NCI-H128 (cell line): ENCODE measurements at regions not wholly inside any gene's neighbourhood (a gene's known extent, or its start where the extent isn't known, plus 50 kb on each side); places are given as distances from the start of the nearest gene placed in this dataset.

Experiments
- DNase-seq: peaks from one replicate; lab custom pipeline; 2025; ENCODE audit not compliant: unreplicated experiment; lab: John Stamatoyannopoulos, UW

DNA sequence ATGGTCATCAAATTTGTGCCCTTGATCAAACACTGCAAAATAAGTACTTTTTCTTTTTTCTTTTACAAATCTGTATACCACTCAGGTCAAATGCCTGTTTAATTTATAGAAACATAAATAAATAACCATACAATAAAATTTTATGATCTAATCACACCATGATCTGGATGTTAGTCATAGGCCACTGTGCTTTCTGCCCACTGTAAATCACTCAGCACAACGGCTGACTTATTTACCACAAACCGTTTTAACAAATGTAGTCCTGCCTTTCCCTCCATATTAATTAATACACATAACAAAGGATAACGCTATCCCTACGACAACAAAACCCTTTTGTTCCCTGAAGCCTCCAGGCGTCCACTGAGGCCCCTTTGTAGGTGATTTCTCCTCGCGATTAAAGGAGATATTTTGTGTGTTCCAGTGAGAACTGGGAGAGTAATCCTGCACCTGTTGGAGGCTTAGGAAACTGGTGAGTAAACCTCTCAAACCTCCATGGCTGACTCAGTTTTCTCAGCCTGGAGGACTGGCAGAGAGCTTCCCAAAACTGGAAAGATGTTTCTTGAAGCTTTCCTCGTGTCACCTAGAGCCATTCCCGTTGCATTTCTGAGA lies 477.1 kb upstream of the SGCG start:
- DNase-seq, result no peak

DNA sequence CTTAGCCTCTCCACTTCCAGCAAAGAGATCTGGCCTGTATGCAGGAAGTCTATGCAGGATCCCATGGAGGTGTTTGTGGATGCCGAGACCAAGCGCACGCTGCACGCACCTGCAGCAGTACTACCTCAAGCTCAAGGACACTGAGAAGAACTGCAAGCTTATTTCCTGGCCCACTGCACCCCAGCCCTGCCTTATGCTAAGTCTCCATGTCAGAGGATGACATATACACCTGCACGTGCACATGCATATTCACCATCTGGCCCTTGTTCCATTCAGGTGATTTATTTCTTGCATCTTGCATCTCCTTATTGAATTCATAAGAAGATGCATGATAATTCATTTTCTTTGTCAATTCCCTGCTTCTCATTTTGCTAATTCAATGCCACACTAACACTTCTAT lies 472.8 kb upstream of the SGCG start:
- DNase-seq, result no peak

DNA sequence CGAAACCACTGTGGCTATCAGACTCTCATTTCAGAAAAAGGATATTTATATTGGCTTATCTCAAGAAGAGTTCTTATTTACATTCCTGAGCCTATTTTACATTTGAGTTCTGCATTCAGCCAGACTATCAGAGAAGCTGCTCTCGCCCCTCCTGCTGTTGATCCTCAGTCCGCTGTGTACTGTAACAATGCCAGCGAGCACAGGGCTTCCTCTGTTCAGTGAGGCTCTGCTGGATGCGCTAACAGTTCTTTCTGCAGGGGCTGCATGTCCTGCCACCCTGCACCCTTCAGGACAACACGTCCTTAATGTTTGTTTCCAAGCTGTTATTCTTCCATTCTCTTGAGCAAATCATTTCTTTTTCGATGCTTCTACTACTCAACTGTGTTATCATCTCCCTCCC lies 463.7 kb upstream of the SGCG start:
- DNase-seq, result no peak

DNA sequence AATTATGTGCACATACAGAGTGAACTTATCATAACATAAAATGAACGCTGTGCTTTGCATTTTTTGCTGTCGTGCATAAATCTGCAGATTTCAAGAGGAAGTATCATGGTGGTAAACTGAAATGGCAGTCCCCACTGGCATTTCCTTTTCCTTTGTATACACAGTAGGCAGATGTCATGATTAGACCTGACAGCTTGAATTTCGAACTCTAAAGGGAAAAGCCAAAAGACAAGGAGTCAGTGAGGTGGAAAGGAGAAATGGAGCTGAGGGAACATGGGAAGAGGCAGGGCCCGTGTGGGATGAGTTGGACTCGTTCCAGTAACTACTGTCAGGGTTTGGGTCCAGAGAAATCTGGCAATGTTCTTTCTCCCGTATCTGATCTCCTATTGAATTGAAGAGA lies 454.1 kb upstream of the SGCG start:
- no peak for DNase-seq

DNA sequence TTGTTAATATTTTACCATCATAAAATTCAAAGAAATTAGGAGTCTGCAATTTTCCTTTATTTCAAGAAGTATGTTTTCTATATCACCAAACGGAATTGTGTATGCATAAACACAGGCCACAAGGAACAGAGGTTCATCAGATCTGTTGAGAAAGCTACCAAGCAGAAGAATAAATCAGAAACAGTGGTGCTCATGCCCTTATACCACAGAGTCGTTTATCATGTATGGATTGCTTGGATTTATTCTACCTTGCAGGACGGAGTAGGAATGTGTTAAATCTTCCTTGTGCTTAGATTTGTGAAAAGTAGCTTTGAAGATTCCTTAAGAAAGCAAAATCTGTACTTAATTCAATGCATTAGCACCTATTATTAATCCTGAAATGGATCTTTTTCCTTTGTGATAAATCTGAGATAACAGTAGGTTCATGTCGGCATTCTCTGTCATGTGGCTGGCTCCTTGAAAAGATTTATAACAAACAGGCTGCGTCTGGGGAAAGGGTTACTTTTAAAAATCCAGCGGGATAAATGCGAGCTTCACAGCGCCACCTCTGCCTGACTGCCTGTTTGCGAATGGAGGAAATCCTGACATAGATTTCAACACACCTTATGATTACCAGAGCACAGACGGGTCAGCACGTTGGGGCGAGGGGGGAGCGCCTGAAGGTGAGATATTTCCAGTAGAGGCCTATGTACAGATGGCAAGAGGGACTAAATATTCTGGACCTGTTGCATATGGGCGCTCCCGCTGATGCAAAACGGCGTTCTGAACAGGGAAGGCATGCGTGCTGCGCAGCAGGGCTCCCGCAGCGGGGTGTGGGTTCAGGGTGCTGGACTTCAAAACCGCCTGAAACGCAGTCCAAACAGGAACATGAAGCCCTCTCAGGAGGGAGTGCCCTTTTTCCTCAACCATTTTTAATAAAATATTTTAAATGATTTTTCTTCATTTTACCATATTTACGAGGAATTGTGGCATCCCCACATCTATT lies 445.5 kb upstream of the SGCG start:
- DNase-seq, result no peak

DNA sequence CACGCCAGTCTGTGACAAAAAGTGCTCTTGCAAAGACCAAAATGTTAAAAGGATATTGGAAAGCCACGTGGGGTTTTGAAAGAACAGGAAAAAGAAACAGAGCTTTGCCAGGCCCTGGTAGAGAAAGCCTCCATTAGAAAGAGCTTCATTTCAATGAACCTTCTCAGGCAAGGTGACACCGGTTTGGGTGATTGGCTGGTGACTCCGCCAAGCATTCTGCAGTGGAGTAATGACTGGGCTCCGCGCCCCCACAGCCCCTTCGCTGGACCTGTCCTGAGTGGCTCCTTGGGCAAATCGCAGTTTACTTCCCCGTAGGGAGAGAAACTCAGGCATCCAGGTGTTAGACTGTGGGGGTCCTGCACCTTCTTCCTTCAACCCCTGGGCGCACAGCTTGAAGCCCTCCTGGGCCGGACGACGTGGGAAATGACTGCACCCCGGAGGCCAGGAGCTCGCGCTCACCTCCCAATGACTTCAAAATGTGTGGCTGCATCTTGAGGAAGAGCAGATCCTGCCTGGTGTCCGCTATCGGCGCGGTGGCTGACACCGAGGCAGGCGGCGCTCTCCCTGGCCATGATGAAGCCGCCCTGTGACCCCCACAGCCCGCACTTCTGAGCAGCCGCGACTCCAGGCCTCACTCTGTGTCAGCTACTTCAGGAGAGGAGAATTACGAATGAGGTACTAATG lies 444.6 kb upstream of the SGCG start:
- no peak for DNase-seq

DNA sequence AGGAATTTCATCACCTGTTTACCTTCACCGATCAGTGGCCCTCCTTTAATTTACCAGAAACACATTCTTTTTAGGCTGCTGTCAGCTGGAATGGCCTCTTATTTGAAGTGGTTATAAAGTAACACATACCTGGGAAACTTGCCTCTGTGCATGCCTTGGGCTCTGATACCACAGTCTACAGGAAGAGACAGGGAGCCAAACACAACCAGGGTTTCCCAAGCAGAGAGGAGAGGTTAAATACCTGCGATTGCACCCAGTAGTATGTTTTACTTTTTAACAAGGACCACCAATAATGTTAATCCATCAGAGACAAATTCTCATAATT lies 444.0 kb upstream of the SGCG start:
- DNase-seq, result no peak

DNA sequence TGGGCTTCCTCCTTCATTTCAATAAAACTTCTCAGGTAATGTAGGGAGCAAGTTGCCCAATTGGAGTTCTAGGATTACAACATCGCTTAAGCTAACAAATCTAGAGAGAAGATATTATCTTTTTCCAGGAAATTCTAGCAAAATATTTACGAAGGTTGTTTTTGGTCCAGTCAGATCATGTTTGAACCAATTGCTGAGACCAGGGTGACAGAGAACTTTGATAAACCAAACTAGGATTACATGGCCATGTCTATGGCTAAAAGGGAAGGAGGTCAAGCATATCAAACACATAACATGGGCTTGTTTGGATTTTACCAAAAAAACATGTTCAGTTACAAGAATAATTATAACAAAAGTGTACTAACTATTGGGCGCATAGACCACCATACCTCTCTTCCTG lies 442.4 kb upstream of the SGCG start:
- DNase-seq, result no peak

DNA sequence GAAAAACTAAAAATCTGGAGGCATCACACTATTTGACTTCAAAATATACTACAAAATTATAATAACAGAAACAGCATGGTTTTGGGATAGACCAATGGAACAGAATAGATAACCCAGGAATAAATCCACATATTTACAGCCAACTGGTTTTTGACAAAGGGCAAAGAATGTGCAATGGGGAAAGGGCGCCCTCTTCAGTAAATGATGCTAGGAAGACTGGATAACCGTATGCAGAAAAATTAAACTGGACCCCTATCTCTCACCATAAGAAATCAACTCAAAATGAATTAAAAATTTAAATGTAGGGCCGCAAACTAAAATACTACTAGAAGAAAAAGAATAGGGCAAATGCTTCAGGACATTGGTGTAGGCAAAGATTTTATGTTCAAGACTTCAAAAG lies 440.5 kb upstream of the SGCG start:
- no peak for DNase-seq

DNA sequence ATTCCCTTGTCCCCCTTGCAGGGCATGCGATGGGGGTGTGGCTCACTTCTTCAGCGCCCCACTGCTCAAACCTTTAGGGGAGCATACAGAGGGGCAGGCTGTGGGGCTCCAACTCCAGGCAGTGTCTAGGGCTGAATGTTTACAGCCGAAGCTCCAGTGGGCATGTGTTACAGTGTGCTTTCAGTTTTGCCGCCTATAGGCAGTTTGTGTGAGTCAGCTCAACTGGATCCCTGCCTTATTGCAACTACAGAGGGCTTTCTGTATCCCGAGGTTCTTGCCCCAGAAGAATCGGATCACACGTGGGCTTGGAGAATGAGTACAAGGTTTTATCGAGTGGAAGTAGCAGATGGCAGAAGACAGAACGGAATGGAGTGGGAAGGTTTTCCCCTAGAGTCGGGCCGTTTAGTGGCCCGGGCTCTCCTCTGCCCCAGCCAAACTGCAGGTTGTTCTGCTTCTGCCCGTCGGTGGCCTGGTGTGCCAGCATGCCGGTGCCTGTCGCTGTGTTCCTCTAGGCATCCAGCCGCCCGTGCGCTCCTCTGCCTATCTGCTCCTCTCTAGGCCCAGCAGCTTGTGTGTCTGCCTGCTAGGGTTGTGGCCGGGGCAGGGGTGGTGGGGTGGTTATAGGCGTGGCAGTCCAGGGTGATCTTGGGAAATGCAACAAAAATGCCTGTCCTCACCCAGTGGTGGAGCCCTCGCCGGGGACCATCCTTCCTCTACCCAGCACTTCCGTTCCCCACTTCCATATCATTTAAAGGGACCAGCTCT lies 435.9 kb upstream of the SGCG start:
- DNase-seq, result no peak

DNA sequence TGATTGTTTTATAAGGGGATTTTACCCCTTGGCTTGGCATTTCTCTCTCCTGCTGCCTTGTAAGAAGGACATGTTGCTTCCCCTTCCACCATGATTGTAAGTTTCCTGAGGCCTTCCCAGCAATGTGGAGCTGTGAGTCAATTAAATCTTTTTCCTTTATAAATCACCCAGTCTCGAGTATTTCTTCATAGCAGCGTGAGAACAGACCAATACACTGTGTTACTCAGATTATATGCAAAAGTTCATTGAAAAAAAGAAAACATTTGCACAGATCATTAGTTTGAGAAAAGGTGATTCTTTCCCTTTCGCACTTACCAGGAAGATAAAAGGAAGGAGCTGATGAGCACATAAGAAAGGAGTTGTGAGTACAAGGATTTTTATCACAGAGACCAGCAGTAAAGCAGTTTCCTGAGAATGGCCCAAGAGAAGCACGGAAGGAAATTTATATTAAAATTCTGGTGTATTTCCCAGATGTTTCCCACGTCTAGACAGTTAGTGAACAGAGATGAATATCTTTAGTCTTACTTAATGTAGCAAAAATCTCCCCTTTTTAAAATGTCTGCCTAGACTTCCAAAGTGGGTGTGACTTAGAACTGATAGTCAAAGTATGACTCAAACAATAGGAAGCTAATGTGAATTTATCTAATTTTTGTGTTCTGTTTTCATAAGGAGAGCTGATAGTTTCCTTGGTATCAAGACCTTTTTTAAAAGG lies 431.8 kb upstream of the SGCG start:
- DNase-seq, result no peak

DNA sequence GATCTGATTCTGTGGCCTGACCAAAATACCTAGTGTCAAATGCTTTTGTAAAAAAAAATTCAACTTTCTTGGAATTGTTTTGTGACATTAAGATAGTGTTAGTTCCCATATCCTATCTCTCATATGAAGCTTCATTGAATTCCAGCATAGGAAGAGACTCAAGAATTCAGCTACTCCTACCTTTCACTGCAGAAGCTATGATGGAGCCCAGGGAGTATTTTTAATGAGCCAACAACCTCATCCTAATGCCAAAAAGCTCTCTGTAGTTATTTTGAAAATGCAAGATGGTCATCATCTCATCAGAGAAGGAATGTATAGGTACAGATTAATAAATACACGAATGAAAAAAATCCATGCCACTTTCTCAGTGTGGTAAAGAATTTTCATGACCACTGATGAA lies 431.2 kb upstream of the SGCG start:
- no peak for DNase-seq

DNA sequence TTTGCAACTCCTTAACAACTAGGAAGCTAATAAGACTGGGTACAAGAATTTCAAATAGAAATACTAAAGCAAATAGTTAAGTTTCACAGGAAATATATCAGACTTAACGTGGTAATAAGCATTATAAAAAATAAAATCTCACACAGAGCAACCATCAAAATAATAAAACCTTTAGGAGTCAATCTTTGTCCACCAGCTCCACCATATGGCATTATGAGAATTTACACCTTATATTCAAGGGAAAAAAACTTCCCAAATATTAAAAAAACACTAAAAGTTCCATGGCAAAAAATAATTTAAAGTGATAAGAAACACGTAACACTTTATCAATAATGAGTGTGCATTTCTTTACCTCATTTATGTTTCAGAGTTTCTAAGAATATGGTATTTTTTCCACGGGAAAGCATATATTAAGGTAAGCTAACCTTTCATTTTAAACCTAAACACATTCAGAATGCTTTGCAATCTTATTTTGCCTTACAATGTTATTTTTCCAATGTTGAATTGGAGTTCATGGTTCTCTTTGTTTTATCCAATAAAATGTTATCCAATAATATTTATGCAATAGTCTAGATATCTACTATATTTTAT lies 423.2 kb upstream of the SGCG start:
- no peak for DNase-seq

DNA sequence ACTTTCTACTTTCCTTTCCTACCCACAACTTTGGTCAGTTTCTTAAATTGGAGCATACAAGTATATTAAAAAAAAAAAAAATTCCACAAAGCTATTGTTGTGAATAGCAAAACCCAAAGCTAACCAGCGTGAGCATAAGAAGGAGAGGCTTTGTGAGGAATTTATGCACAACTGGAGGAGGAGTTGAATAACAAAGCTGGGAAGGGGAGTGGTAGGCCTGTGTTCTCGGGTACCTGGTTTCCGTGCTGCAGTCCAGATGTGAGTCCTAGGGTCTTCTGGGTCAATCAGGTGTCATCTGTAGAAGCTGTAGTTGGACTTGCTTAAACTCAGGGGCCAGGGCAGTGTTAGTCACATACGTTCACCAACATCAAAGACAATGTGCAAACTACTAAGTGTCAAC lies 422.5 kb upstream of the SGCG start:
- no peak for DNase-seq

DNA sequence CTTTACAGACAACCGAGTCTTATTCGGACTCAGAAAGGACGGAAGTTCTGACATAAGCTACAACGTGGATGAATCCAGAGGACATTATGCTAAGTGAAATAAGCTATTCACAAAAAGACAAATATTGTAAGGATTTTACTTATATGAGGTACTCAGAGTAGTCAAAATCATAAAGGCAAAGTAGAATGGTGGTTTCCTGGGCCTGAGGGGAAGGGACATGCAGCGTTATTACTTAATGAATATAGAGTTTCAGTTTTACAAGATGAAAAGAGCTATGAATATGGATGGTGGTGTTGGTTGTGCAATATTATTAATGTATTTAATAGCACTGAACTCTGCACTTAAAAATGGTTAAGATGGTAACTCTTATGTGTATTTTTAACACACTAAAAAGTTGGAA lies 419.1 kb upstream of the SGCG start:
- DNase-seq, result no peak

DNA sequence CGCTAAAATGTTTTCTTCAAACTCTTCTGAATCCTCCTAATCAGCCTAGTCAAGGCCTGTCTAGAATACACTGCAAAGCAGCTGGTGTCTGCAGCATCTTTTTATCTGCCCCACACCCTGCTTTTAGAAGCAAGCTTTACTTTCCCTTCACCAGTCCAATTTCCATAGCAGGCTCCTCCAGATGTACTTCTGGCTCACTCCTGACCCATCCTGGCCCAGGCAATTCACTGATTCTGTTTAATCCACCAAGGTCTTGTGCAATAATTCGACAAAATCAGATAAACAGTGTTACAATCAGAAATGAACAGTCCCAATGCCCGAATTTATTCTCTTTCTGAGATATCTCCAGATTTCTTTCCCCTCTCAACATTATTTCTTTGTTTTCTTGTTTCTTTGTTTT lies 415.2 kb upstream of the SGCG start:
- no peak for DNase-seq

DNA sequence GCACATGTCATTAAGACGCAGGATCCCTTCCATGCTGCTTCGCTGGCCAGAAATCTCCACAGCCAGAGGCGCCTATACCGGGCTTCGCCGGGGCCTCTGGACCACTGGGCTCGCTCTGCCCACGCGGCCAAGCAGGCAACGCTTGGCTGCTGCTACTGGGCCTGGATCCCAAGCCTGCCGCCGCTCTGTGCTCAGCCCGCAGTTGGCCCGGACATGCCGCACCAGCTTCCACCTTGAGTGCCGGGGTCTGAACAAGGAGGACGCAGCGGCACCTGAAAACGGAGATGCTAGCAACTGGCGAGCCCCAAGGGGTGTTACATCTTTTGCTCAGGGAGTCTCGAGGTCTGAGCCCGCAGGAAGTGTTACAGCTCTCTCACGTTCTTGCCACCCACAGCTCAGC lies 409.9 kb upstream of the SGCG start:
- no peak for DNase-seq

DNA sequence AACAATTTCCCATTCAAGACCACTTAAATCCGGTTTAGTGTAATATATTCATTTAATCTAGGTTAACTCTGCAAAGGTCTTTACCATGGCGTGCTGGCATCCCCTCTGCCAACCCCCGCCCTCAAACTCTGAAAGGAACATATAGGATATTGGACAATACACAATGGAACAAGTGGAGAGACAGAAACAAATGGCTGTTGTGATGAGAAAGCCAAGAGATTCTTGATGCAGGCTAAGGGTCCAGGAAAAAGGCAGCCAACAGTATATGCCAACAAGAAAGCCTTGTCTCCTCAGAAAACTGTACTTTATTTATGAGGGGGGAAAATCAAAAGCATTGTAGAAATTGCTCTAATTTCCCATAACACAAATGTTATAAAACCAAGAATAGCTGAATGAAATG lies 407.3 kb upstream of the SGCG start:
- no peak for DNase-seq

DNA sequence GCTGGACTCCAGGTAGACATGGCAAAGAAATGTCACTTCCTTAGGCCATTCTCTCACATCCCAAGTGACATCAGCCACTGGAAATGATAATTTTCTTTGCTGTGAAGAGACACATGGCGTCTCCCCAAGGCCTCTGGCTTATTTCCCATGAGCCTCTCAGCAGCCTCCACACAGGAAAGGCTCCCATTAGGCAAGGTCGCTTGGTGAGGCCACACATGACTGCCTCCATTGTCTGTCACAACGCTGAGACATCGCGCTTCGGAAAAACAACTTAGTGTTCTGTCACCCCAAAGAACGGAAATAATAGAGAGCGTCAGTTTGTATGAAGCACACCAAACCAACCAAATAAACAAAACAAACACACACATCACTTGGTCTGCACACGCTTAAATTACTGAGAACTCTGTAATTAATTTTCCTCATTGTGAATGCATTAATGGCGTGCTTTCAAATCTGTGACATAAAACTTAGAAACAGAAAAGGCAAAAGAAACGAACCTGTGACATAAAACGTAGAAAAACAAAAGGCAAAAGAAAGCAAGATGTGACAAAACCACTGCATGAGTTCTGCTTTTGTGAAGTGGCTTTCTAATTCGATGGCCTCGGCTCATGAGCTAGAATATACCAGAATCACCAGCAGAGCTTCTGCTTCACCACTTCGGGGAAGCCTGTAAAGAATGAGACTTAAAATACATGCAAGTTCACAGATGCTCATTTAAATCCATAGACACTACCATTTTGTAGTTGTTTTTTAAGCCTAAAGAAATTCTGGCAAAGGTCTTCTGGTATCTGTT lies 404.2 kb upstream of the SGCG start:
- no peak for DNase-seq

DNA sequence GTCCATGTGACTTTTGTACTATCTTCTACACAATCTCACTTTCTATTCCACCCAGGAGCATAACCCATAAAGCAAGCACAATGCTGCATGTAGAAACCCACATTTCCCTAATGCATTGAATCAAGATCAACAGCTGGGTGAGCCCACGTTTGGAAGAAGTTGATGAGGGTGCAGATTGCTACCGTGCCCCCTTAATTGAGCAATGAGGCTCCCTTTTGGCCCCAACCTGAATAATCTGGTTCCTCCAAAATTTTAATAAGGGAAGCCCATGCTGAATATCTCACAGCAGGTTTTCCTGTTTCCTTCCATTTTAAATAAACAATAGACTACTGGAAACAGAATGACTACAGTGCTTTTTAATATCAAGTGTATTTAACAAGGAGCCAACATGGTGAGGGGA lies 403.6 kb upstream of the SGCG start:
- no peak for DNase-seq
